Small intestine (tissue), 7 donors: ENCODE measurements at regions not wholly inside any gene's neighbourhood (a gene's known extent, or its start where the extent isn't known, plus 50 kb on each side); places are given as distances from the start of the nearest gene placed in this dataset.

ENCODE experiments used
- DNase-seq, 2 donors: peaks; one replicate each; pipeline versions ENCODE4 v3.0.0 to v3.0.0-alpha.2; 2013
- FAIRE-seq: peaks from 2 replicates; lab custom pipeline; 2012; peaks lifted over from hg19 to GRCh38; lab: Jason Lieb, UNC
- H3K27ac ChIP-seq, 3 donors: one replicate each; pipeline ENCODE4 v1.5.1; 2013; ENCODE audit warnings: low read length in 2 of 3, mild to moderate bottlenecking in 2 of 3, control low read depth in 1 of 3, inconsistent platforms in 1 of 3, low read depth in 1 of 3, moderate library complexity in 1 of 3
- H3K27me3 ChIP-seq, 3 donors: one replicate each; pipeline ENCODE4 v1.6.1; 2013; ENCODE audit warnings: low read length in 3 of 3, inconsistent platforms in 1 of 3; ENCODE audit not compliant: control insufficient read depth in 3 of 3, insufficient read depth in 3 of 3
- H3K36me3 ChIP-seq, 3 donors: one replicate each; pipeline ENCODE4 v1.6.1; 2013; ENCODE audit warnings: low read length in 3 of 3, inconsistent platforms in 1 of 3, low read depth in 1 of 3, mild to moderate bottlenecking in 1 of 3, moderate library complexity in 1 of 3; ENCODE audit not compliant: control insufficient read depth in 3 of 3, insufficient read depth in 2 of 3
- H3K4me1 ChIP-seq, 3 donors: one replicate each; pipeline ENCODE4 v1.6.1; 2013; ENCODE audit warnings: low read length in 2 of 3, inconsistent platforms in 1 of 3, low read depth in 1 of 3, mild to moderate bottlenecking in 1 of 3, moderate library complexity in 1 of 3; ENCODE audit not compliant: control insufficient read depth in 3 of 3, insufficient read depth in 2 of 3
- H3K4me3 ChIP-seq, 3 donors: one replicate each; pipeline ENCODE4 v1.5.1; 2013; ENCODE audit warnings: low read length in 3 of 3, control low read depth in 1 of 3, inconsistent platforms in 1 of 3, low read depth in 1 of 3, mild to moderate bottlenecking in 1 of 3, moderate library complexity in 1 of 3
- H3K9me3 ChIP-seq, 2 donors: one replicate each; pipeline ENCODE4 v1.6.1; 2013; ENCODE audit warnings: low read depth in 1 of 2, low read length in 1 of 2; ENCODE audit not compliant: control insufficient read depth in 2 of 2, insufficient read depth in 1 of 2
- WGBS, 3 donors: extraction: QIAGEN DNeasy Blood & Tissue Kit; methylation state at CpG; one replicate each; pipeline ENCODE4 v1.1.7; 2013; 5-methylcytosine and 5-hydroxymethylcytosine counted together
- donor health status: healthy with polysubstance abuse.
- donor health status: control.
- donor health status: control.
- donor health status: Bipolar disorder and iron deficiency.
- donor health status: healthy.

DNA sequence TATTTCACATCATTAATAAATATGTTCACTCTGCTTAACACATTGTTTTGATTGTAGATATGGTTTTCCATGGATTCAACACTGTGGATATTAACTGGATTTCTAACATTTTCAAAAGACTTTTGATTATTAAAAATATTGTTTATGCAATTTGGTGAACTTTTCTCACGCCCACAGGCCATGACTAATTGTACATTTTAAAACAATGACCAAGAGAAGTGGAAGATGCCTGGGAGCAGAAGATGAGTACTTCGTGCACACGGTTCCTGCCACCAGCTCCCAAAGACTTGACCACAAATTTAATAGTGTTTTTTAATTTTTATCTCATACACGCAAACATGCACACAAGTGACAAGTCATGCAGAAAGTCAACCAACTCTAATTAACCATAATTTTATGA lies 451.0 kb upstream of the ADARB2 start:
- DNase-seq (no peak), FAIRE-seq (no peak)
- Histone ChIP-seq H3K27ac (no peak overlapping the region), H3K27me3 (no peaks in the 10 kb centered on the region), H3K36me3 (no peaks in the 10 kb centered on the region), H3K4me1 (no peaks in the 10 kb centered on the region), H3K4me3 (no peak overlapping the region), H3K9me3 (peaks cover 0 to 3% of the 10 kb centered on the region in 2 donors)
- WGBS, 3 donors: 82 to 87% (median 82%) methylated on average over 4 of the region's 4 CpGs

DNA sequence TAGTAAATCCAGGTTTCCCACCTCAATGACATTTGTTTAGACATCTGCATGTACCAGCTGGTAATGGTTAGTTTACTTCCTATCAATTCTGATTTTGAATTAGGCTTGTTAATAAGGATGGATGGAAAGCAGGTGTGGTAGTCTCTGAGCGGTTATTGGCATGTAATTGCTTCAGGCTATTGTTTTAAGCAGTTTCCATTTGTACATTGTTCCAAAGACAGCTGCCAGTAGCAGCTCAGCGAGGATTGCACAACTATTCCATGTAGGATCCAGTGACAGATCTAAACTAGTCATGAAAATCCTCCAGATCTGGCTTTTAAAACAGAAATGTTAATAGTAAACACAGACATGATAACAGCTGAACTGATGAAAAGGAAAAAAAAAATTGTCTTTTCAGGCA lies 436.0 kb upstream of the ADARB2 start:
- H3K9me3 ChIP-seq: no peaks in the 10 kb centered on the region
- H3K36me3 ChIP-seq: no peaks in the 10 kb centered on the region
- no peak overlapping the region for H3K27ac ChIP-seq
- no peak overlapping the region for H3K4me3 ChIP-seq
- no peaks in the 10 kb centered on the region for H3K4me1 ChIP-seq
- FAIRE-seq: no peak
- WGBS, 3 donors: 46 to 54% (median 51%) methylated on average over 2 of the region's 2 CpGs
- H3K27me3 ChIP-seq: no peaks in the 10 kb centered on the region
- no peak for DNase-seq

DNA sequence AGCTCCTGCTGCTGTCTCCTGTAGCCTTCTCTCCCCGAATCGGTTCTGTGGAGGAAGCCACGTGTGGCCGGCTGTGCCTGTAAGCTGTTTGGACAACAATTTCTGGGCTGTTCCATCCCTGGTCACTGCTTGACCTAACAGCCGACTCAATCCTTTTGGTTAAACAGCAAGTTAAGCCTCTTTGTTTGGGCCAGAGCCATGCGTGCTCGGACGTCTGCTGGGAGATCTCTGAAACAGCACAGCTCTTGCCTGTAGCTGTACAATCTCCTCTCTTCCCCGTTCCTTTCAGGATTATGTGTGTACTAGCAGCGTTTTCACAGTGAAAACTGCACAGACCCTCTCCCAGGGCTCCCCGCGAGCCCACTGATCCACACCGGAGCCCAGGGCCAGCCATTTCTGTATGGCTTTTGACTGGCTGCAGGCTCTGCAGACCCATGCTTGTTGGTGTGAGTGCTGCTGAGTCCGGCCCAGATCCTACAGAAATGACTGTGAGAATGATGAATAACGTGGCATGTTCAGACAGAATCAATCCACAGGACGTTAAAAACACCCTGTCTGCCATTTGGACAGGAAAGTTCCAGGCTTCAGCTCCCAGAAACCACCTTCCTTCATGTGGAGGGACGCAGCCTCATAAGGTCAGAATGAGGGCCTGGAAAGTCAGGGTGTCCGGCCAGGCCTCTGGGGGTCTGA lies 428.6 kb upstream of the ADARB2 start:
- Histone ChIP-seq H3K36me3 (no peaks in the 10 kb centered on the region), H3K4me1 (no peaks in the 10 kb centered on the region), H3K27me3 (peaks cover 0 to 2% (median 0%) of the 10 kb centered on the region in 3 donors), H3K27ac (no peak overlapping the region), H3K4me3 (no peak overlapping the region), H3K9me3 (no peaks in the 10 kb centered on the region)
- FAIRE-seq (no peak), DNase-seq (no peak)
- 69 to 80% (median 76%) methylated on average over 18 of the region's 18 CpGs for WGBS, 3 donors

DNA sequence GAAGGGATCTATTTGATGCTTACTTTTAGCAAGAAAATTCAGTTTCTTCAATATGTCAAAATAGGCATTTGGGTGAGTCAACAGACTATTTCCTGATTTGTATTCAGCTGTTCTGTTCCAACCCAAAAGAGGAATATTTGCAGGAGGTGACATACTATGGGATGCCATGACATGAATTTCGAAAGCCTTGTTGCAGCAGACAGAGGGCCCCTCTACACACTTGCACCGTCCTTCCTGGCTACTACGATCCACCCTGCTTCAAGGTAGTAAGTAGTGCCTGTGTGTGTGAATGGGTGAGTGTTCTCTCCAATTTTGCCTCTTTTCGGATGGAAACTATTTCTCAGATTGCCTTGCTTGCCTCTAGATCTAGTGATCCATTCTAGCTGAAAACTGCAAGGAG lies 413.0 kb upstream of the ADARB2 start:
- Histone ChIP-seq H3K4me1 (no peaks in the 10 kb centered on the region), H3K27me3 (no peaks in the 10 kb centered on the region), H3K27ac (no peak overlapping the region), H3K9me3 (no peaks in the 10 kb centered on the region), H3K4me3 (no peak overlapping the region), H3K36me3 (no peaks in the 10 kb centered on the region)
- FAIRE-seq (no peak), DNase-seq (no peak)
- WGBS, 3 donors: 83 to 91% (median 84%) methylated on average over 4 of the region's 4 CpGs

DNA sequence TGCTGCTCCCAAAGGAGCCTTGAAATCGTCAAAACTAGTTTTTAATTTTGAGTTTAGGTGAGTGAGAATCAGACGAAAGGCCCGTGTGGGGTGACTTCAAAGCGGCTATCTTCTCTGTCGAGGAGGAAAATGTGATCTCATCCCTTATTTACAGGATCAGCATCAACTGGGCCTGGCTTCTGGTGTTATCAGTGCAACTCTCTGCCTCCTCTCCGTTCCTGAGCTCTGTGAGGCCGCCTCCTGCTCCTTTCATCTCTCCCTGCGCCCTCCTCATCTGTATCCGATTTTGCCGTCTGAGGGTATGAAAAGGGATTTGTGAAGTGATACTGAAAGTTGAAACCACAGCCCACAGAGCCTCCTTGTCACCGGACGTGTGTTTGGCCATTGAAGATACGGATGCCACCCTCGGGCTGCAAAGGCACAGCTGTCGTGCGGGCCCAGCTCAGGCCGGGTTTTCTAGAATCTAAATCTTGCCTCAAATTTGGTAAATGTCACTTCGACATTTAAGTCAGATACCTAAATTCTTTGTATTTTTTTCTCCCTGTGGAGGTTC lies 408.7 kb upstream of the ADARB2 start:
- FAIRE-seq: no peak
- no peaks in the 10 kb centered on the region for H3K4me1 ChIP-seq

DNA sequence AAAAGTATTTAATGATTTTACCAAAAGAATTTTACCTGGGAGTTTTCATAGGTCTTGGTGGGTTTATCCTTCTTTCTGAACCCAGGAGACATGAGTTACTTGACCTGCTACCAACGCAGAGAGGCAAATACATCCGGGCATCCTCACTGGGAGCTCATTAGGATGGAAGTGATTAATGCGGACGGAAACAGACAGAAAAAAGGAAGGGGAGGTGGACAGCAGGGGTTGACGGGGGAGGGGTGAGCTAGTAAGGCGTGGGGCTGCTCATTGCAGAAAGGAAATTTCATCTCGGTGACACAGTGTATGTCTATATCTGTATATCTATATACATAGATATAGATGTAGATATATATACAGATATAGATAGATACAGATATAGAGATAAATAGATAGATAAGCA lies 408.2 kb upstream of the ADARB2 start:
- Histone ChIP-seq H3K4me3 (no peak overlapping the region), H3K9me3 (no peaks in the 10 kb centered on the region), H3K4me1 (no peaks in the 10 kb centered on the region), H3K36me3 (no peaks in the 10 kb centered on the region), H3K27ac (no peak overlapping the region), H3K27me3 (no peaks in the 10 kb centered on the region)
- no peak for DNase-seq
- WGBS, 3 donors: 48 to 87% (median 66%) methylated on average over 7 of the region's 7 CpGs
- FAIRE-seq: no peak

More for the DNA sequence above, 408.7 kb upstream of the ADARB2 start:
- Histone ChIP-seq H3K27ac (no peak overlapping the region), H3K27me3 (no peaks in the 10 kb centered on the region), H3K9me3 (no peaks in the 10 kb centered on the region), H3K36me3 (no peaks in the 10 kb centered on the region), H3K4me3 (no peak overlapping the region)
- DNase-seq: no peak
- 78 to 86% (median 82%) methylated on average over 18 of the region's 18 CpGs for WGBS, 3 donors

DNA sequence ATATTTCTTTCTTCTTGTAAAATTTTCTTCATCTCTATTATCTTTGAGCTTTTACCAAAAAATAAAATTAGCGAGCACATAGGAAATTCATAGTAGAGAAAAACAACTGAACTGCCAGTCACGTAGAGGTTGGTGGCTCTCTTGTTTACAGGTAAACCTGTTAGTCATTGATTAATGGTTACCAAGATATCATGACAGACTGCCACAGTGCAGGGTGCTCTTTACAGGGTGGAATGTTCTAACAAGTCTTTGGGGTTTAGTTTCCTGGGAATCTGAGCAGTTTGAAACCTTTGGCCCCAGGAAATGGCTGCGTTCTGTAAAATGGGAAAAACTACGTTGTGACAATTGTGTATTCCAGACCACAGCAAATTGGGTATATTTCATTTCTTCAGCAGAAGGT lies 407.3 kb upstream of the ADARB2 start:
- 27 to 58% (median 36%) methylated on average over 4 of the region's 4 CpGs for WGBS, 3 donors
- FAIRE-seq (no peak), DNase-seq (peak in 1 of 2 donors; percentile 2)
- Histone ChIP-seq H3K27me3 (no peaks in the 10 kb centered on the region), H3K27ac (no peak overlapping the region), H3K4me1 (no peaks in the 10 kb centered on the region), H3K4me3 (no peak overlapping the region), H3K36me3 (no peaks in the 10 kb centered on the region), H3K9me3 (no peaks in the 10 kb centered on the region)

DNA sequence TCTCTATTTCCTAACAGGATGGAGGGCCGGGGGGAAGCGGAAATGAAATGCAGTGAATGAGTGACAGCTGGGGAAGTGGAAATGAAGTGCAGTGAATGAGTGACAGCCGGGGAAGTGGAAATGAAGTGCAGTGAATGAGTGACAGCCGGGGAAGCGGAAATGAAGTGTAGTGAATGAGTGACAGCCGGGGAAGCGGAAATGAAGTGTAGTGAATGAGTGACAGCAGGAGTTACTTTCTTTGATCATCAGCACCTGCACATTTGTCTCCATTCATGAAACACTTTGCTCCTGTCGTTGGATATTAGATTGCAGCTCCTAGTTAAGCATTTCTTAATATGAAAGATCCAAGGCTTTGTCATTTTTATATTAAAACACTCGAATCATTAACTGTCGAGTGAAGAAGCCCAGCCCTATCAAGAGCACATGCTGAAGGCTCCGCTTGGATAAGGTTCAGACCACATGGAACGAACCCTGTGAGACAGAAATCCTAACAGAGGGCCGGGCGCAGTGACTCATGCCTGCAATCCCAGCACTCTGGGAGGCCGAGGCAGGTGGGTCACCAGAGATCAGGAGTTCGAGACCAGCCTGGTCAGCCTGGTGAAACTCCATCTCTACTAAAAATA lies 406.0 kb upstream of the ADARB2 start:
- no peak overlapping the region for H3K27ac ChIP-seq
- DNase-seq (no peak), FAIRE-seq (no peak)
- no peak overlapping the region for H3K4me3 ChIP-seq
- no peaks in the 10 kb centered on the region for H3K9me3 ChIP-seq
- 85 to 90% (median 85%) methylated on average over 16 of the region's 16 CpGs for WGBS, 3 donors
- no peaks in the 10 kb centered on the region for H3K4me1 ChIP-seq
- H3K27me3 ChIP-seq: no peaks in the 10 kb centered on the region
- no peaks in the 10 kb centered on the region for H3K36me3 ChIP-seq
